B cell (primary cell): ENCODE measurements at regions not wholly inside any gene's neighbourhood (a gene's known extent, or its start where the extent isn't known, plus 50 kb on each side); places are given as distances from the start of the nearest gene placed in this dataset.

Experiments used
- ATAC-seq: fragments of 200-7000 bp; cut with Tn5 transposase; one replicate; pipeline ENCODE4 v1.10.0; 2021; ENCODE audit warnings: low read depth, mild to moderate bottlenecking, moderate number of reproducible peaks, moderate library complexity
- CTCF ChIA-PET: fragments of 350-600 bp; sonication (Branson Sonifier 250); formaldehyde crosslinking; loops from one replicate; lab custom pipeline; 2021; ENCODE audit warnings: antibody characterized with exemption, inconsistent platforms; lab: Charles Lee
- POLR2A ChIA-PET: fragments of 350-600 bp; sonication (Branson Sonifier 250); formaldehyde crosslinking; loops from one replicate; lab custom pipeline; 2021; ENCODE audit warnings: antibody characterized with exemption; lab: Charles Lee
- DNase-seq: peaks from one replicate; pipeline ENCODE4 v3.0.0; 2013
- H2AFZ ChIP-seq: 2 replicates; pipeline ENCODE4 v1.6.1; 2012; ENCODE audit warnings: mild to moderate bottlenecking, low read depth, low read length; ENCODE audit not compliant: insufficient read depth, poor library complexity, severe bottlenecking
- H3K27ac ChIP-seq, 2 donors: 1 replicate in 1 of 2; 2 replicates in 1 of 2; pipeline ENCODE4 v1.5.1; 2012 to 2013; ENCODE audit warnings: low read length in 2 of 2, mild to moderate bottlenecking in 2 of 2, moderate library complexity in 1 of 2
- H3K27me3 ChIP-seq, 4 experiments: fragments of 200-600 bp in 1 of 4; sonication (generic) in 1 of 4; replicated peaks in 1 of 4; 1 replicate in 2 of 4; 2 replicates in 2 of 4; pipeline versions ENCODE4 v1.6.1 to v1.7.0; 2013 to 2016; ENCODE audit warnings: low read length in 3 of 4, mild to moderate bottlenecking in 2 of 4, mixed read lengths in 1 of 4, moderate library complexity in 1 of 4; ENCODE audit not compliant: insufficient read depth in 4 of 4, control insufficient read depth in 3 of 4; ENCODE audit errors: control extremely low read depth in 1 of 4
- H3K36me3 ChIP-seq, 2 experiments: replicated peaks in 1 of 2; 1 replicate in 1 of 2; 2 replicates in 1 of 2; pipeline versions ENCODE4 v1.6.1 to v1.7.1; 2013; ENCODE audit warnings: low read length in 1 of 2; ENCODE audit not compliant: insufficient read depth in 2 of 2, control insufficient read depth in 1 of 2; ENCODE audit errors: control extremely low read depth in 1 of 2, extremely low read depth in 1 of 2
- H3K4me1 ChIP-seq, 2 donors: fragments of 200-600 bp in 1 of 2; sonication (generic) in 1 of 2; 1 replicate in 1 of 2; 2 replicates in 1 of 2; pipeline versions ENCODE4 v1.5.1 to v1.6.1; 2013 to 2017; ENCODE audit warnings: low read length in 2 of 2; ENCODE audit not compliant: control insufficient read depth in 2 of 2, insufficient read depth in 2 of 2
- H3K4me2 ChIP-seq: replicated peaks from 2 replicates; pipeline ENCODE3; 2012; ENCODE audit warnings: mild to moderate bottlenecking, low read depth, low read length; ENCODE audit not compliant: poor library complexity, severe bottlenecking
- H3K4me3 ChIP-seq, 5 experiments: fragments of 200-600 bp in 1 of 5; sonication (generic) in 1 of 5; 1 replicate in 3 of 5; 2 replicates in 2 of 5; pipeline versions ENCODE4 v1.5.1 to v1.7.0; 2011 to 2016; ENCODE audit warnings: low read length in 4 of 5, mild to moderate bottlenecking in 4 of 5, low read depth in 2 of 5, control low read depth in 1 of 5, moderate library complexity in 1 of 5; ENCODE audit not compliant: insufficient read depth in 1 of 5; ENCODE audit errors: control extremely low read depth in 1 of 5, extremely low read depth in 1 of 5
- H3K79me2 ChIP-seq: fragments of 200-600 bp; sonication (generic); one replicate; pipeline ENCODE4 v1.6.0; 2016; ENCODE audit warnings: low read length; ENCODE audit not compliant: control insufficient read depth, insufficient read depth
- H3K9ac ChIP-seq: fragments of 200-600 bp; sonication (generic); 2 replicates; pipeline ENCODE4 v1.6.1; 2017; ENCODE audit warnings: mild to moderate bottlenecking, low read length, moderate library complexity
- H3K9me3 ChIP-seq, 3 donors: one replicate each; pipeline versions ENCODE4 v1.6.1 to v1.7.1; 2013; ENCODE audit warnings: low read length in 2 of 3; ENCODE audit not compliant: control insufficient read depth in 2 of 3, insufficient read depth in 1 of 3; ENCODE audit errors: control extremely low read depth in 1 of 3
- H4K20me1 ChIP-seq: 2 replicates; pipeline ENCODE4 v1.6.0; 2012; ENCODE audit warnings: mild to moderate bottlenecking, low read length; ENCODE audit not compliant: insufficient read depth, control insufficient read depth, poor library complexity, severe bottlenecking
- H3K27ac Mint-ChIP-seq: one replicate; pipeline ENCODE4 v1.8.0; 2021; ENCODE audit warnings: mixed read lengths
- H3K27me3 Mint-ChIP-seq: one replicate; pipeline ENCODE4 v1.8.0; 2021; ENCODE audit warnings: mixed read lengths
- H3K4me1 Mint-ChIP-seq: one replicate; pipeline ENCODE4 v1.8.0; 2021; ENCODE audit warnings: mixed read lengths
- H3K4me3 Mint-ChIP-seq: one replicate; pipeline ENCODE4 v1.8.0; 2021; ENCODE audit warnings: mixed read lengths
- H3K9me3 Mint-ChIP-seq: one replicate; pipeline ENCODE4 v1.8.0; 2022; ENCODE audit warnings: mixed read lengths; ENCODE audit not compliant: insufficient read depth
- EZH2 ChIP-seq: IDR thresholded peaks from 2 replicates; pipeline ENCODE4 v1.6.1; 2012; ENCODE audit warnings: borderline replicate concordance, low read depth, mild to moderate bottlenecking, moderate library complexity, low read length; ENCODE audit not compliant: insufficient read depth, poor library complexity, severe bottlenecking
- WGBS: methylation state at CpG from one replicate; pipeline ENCODE4 v1.1.5; 2013; ENCODE audit warnings: missing lambda C conversion rate; ENCODE audit not compliant: insufficient coverage; 5-methylcytosine and 5-hydroxymethylcytosine counted together
- intact Hi-C: fragments of 100-400 bp; cut with micrococcal nuclease; formaldehyde crosslinking; loops from one replicate; pipeline ENCODE4 v1.10.0; 2022
- TF ChIP-seq, protein P1 (sequence below): fragments of 200-600 bp; IDR thresholded peaks from one replicate; pipeline ENCODE4 v1.8.0; 2022; ENCODE audit warnings: antibody characterized with exemption, mild to moderate bottlenecking

DNA sequence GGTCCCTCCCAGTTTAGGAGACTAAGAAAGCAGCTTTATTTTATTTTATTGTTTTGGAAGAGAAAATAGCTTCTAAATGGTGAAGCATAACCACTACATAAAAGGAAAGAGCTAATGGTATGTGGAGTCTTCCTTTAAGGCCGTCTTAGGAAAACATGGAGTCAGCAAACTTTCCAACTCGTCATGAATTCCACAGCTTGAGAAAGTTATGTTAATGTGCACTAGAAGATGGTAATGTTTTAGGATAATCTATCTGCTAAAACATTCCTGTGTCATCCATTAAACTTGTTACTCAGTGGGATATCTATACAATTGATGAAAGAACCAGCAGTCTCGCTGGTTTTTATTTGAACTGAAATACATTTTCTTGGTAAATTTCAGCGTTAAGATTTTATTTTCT, 448.4 kb upstream of the SEL1L start:
- Histone ChIP-seq H3K27me3 (no peaks in the 10 kb centered on the region), H2AFZ (no peak overlapping the region), H3K4me1 (no peaks in the 10 kb centered on the region), H3K4me3 (no peak overlapping the region), H3K9me3 (peaks cover 0 to 3% (median 0%) of the 10 kb centered on the region in 3 donors), H4K20me1 (no peaks in the 10 kb centered on the region), H3K27ac (no peak overlapping the region), H3K9ac (no peak overlapping the region), H3K79me2 (no peaks in the 10 kb centered on the region), H3K36me3 (no peaks in the 10 kb centered on the region), H3K4me2 (no peak overlapping the region)
- TF ChIP-seq, protein P1, sequence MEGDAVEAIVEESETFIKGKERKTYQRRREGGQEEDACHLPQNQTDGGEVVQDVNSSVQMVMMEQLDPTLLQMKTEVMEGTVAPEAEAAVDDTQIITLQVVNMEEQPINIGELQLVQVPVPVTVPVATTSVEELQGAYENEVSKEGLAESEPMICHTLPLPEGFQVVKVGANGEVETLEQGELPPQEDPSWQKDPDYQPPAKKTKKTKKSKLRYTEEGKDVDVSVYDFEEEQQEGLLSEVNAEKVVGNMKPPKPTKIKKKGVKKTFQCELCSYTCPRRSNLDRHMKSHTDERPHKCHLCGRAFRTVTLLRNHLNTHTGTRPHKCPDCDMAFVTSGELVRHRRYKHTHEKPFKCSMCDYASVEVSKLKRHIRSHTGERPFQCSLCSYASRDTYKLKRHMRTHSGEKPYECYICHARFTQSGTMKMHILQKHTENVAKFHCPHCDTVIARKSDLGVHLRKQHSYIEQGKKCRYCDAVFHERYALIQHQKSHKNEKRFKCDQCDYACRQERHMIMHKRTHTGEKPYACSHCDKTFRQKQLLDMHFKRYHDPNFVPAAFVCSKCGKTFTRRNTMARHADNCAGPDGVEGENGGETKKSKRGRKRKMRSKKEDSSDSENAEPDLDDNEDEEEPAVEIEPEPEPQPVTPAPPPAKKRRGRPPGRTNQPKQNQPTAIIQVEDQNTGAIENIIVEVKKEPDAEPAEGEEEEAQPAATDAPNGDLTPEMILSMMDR = no peak
- no peak for TF ChIP-seq EZH2
- intact Hi-C loops = no loop called here
- WGBS = no CpG with 5 or more reads among the region's 4 CpGs
- Mint-ChIP-seq H3K4me3 (no peak overlapping the region), H3K9me3 (no peaks in the 10 kb centered on the region), H3K27ac (no peak overlapping the region), H3K4me1 (no peaks in the 10 kb centered on the region), H3K27me3 (no peaks in the 10 kb centered on the region)
- no peak for ATAC-seq
- no peak for DNase-seq
- ChIA-PET POLR2A (no interaction called here), CTCF (interaction anchor here (0.8 kb wide), 1 partner anchor 9 kb away, joined by 3 read pairs; no protein-coding TSS in a partner anchor)

- Histone ChIP-seq H3K9me3 (peaks cover 0 to 3% (median 0%) of the 10 kb centered on the region in 3 donors), H3K79me2 (no peaks in the 10 kb centered on the region), H4K20me1 (no peaks in the 10 kb centered on the region), H3K4me1 (no peaks in the 10 kb centered on the region), H3K27ac (no peak overlapping the region), H3K36me3 (no peaks in the 10 kb centered on the region), H2AFZ (no peak overlapping the region), H3K4me2 (no peak overlapping the region), H3K4me3 (no peak overlapping the region), H3K9ac (no peak overlapping the region), H3K27me3 (no peaks in the 10 kb centered on the region)
- DNase-seq (no peak), ATAC-seq (no peak)
- H3K27me3 Mint-ChIP-seq = no peaks in the 10 kb centered on the region
- ChIA-PET POLR2A (no interaction called here), CTCF (no interaction called here)
- H3K27ac Mint-ChIP-seq = no peak overlapping the region
- intact Hi-C loops = no loop called here
- TF ChIP-seq, protein P1 = no peak
- no peak for TF ChIP-seq EZH2
- no peaks in the 10 kb centered on the region for H3K4me1 Mint-ChIP-seq
- no peaks in the 10 kb centered on the region for H3K9me3 Mint-ChIP-seq
- H3K4me3 Mint-ChIP-seq = no peak overlapping the region
Observed at GRCh38 chr14:81986005-81986404, 452.4 kb upstream of the SEL1L start.
